ENCODE measurements at regions not wholly inside any gene's neighbourhood (a gene's known extent, or its start where the extent isn't known, plus 50 kb on each side); places are given as distances from the start of the nearest gene placed in this dataset.
A peak's percentile ranks its signal among the peaks of the same experiment; 100 is the strongest.
"Not testable (repeated sequence)": the region's sequence is repeated elsewhere in the genome, so short reads cannot be mapped to it uniquely, and the experiment has no call there.

DNA sequence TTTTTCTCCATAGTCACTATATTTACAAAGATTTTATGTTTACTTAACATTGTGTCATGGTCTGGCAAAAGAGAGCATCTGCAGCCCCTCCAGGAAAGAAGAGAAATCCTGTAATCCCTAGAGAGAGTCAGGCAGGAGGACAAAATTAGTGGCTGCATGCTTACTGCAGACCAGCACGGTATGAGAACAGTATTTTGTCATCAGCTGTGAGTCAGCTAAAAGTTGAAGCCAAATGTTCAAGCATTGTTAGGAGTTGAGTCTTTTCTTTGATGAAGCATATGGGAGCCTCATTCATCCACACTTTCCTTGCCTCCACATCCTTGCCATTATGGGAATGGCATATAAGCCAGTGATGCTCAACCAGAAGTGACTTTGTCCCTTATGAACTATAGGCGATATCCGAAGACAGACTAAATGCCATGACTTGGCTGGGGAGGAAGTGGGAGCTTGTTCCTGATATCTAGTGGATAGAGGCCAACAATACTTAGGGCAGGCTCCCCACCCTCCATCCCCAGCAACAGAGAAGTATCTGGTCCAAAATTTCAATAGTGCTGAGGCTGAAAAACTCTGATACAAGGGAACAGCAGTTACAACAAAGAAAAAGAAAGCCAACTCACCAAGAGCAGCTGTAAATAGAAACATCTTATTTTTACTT, 112.0 kb upstream of the OR5AK2 start:
- DNase-seq: no peak

DNA sequence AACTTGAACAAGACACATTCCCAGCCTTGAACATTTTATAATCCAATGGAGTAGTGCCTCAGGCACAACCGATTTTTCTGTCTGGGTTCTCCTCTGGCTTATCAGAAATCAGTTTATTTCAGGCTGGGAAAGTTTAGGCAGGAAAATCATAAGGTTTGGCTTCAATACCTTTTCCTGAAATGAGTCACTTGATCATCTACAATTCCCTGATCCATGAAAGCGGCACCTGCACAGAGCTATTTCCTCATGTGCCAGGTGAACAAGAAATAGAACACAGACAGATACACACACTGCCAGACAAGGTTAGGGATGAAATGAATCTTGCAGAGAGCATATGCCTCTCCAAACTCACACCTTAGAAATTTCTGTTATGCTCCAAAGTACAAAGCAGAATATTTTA, 106.7 kb upstream of the OR9G4 start:
- DNase-seq: no peak

DNA sequence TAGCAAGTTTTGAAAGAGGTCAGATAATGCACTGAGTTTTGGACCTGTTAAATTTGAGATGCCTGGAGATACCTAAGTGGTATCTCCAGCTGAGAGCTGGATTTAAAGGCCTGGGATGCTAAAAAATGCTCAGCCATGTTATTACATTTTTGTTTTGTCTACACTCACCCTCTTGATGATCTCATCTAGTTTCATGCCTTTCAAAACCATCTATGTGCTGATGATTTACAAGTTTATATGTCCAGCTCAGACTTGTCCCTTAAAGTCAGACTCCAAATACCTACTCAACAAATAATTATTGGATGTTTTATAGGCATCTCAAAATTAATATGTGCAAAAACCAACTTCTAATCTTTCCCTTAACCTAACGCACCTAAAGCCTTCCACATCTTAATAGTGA, 103.6 kb upstream of the OR9G4 start:
- DNase-seq: no peak

DNA sequence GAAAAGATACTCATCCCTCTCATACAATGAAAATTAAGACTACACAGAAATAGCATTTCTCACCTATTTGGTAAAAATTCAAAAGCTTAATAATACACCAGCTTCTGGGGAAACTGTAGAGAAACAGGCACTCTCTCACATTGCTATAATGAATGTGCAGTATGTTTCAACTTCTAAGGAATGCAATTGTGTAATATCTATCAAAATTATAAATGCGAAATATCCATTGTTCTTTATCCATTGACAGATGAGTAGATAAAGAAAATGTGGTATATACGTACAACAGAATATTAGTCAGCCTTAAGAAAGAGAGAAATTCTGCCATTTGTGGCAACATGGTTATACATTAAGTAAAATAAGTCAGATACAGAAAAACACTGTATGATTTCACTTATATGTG, 101.4 kb upstream of the OR9G4 start:
- DNase-seq: no peak

DNA sequence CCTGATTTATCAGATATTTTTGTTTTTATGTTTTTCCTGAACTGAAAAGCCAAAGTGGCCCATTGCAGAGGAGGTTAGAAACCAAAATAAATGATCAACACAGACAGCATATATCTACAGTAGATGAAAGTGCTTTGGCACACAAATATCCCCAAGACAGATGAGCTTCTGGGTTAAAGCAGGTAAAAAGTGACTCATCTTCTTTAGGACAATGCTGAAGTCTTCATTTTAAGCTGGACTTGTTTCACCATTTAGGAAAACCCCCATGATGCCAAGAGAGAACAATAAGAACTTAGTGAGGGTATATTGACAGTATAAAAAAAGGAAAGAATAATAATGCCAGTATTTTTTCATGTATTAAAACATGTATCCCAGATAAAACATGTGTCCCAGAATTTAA, 100.8 kb upstream of the OR9G4 start:
- DNase-seq: no peak

DNA sequence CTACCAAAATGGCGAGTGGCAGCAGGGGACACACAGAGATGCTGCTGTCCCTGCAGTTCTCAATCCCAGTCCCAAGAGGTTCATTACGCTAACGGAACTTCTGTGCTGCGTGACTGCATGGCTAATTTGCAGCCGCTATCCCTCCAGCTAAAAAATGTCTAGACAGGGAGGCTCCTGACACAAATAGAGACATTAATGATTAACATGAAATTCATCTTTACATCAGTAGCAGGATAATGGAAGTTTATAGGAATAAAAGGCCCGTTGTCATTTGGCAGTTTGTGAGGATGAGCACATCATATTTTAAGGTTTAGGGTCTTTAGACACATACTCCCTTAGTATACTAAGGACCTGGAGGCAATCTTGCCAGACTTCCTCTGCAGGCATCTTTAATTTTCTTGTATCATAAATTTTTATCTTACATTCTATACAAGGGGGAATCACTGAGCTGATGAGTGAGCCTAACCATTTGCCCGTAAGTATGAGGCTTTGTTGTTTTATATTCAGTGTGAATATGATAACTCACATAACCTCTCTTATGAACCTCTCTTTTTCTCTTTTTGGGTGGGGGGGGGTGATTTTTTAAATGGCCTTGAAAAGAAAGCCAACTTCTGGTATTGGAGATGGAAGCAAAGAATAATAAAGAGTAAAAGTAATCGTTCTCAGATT, 99.8 kb upstream of the OR9G4 start:
- no peak for DNase-seq

DNA sequence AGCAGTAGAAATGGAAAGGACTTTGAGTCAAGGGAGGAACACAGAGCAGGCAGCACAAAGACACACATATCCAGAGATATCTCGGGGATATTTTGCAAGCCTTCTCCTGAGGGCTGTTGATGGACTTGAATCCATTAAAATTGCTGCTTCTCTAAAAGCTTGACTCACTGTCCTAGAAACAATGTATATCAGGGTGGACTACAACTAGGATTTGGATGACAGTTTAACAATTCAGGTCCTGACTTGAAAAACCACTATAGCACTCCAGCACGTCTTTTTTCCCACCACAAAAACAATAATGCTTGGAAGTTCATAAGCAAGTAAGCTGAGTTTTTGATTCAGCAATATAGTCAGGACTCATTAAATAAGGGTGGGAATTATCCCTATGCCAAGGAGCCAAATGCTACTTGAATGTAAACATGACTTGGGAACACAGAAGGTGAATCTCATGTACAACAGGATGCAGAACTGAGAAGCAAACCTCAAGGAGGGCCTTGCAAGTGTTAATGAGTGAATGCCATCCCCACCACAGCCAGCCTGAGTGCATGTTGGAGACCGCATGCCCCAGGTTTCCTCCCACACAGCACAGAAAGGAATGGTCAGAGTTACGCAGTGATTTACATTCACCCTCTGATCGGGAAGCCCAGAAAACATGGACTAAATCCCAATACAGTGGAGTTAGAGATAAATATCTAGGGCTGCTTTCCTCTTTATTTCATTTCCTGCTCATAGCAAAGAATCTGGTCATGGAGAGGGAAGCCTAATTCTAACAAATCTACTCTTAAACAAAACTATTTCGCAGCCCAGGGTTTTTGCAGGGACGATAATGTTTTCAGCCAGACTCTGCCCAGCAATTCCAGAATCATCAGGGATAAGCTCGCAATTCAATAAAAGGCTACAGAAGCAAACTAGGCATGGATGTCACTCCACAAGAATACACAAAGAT, 98.4 kb upstream of the OR9G4 start:
- no peak for DNase-seq

DNA sequence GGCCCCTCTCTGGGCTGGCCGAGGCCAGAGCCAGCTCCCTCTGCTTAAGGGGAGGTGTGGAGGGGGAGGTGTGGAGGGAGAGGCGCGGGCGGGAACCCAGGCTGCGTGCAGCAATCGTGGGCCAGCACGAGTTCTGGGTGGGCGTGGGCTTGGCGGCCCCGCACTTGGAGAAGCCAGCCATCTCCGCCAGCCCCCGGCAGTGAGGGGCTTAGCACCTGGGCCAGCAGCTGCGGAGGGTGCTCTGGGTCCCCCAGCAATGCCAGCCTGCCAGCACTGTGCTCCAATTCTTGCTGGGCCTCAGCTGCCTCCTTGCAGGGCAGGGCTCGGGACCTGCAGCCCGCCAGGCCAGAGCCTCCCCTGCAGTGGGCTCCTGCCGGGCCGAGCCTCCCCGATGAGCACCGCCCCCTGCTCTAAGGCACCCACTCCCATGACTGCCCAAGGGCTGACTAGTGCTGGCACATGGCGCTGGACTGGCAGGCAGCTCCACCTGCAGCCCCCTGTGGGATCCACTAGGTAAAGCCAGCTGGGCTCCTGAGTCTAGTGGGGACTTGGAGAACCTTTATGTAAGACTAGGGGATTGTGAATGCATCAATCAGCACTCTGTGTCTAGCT, 96.7 kb upstream of the OR9G4 start:
- DNase-seq: no peak

DNA sequence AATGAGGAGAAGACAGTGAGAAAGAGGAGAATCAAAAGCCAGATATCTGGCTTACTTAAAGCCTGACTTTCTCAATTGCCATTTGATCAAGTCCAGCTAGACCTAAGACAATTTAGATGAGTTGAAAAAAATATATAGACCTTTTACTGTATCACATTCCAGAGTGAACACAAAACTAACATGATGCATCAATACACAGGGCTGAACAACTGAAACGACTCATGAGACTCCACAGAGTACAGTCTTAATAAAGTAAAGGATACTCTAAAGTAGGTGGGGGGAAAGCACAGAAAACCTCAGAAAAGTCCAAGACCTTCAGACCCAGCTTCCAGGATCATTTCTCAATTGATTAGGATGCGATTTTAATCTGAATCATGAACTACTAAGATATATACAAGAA, 95.3 kb upstream of the OR9G4 start:
- no peak for DNase-seq

DNA sequence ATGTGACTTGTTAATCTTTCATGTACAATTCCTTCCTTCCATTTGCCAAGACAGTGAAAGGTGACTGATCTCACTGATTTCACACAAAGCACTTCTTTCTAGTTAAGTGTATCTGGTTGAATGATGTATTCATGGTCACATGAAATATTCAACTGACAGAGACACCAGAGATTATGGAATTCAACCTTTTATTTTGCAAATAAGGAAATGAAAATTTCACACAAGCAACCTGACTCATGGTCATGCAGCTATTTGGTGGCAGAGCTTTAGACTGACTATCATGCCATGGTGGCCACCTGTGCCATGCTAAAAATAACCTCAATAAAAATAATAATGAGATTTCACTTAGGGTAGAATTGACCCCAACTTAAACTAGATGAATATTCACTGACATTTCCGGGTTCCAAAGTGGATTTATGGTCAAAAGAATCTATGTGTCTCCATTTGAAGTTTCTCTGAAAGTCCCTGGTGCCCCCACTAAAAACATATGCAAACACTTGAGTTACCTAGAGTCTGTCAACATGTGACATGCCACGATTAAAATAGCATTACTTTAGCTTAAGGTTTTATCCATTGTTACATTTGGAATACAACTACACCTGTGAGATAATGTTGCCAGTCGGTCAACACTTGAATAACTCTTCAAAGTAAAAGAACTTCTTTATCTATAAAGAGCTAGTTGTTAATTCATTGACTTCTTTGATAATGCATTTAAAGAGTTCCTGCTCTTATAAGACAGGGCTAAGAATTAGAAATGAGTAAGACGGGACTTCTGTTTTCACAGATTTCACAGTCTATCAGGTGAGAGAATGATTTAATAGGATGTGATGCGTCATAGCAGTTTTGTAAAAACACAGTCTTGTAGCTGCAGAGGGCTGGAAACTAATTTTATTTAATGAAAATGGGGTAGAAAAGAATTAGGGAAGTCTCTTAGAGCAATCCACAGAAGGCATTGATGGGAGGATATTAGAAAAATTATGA, 94.6 kb upstream of the OR9G4 start:
- DNase-seq: no peak

DNA sequence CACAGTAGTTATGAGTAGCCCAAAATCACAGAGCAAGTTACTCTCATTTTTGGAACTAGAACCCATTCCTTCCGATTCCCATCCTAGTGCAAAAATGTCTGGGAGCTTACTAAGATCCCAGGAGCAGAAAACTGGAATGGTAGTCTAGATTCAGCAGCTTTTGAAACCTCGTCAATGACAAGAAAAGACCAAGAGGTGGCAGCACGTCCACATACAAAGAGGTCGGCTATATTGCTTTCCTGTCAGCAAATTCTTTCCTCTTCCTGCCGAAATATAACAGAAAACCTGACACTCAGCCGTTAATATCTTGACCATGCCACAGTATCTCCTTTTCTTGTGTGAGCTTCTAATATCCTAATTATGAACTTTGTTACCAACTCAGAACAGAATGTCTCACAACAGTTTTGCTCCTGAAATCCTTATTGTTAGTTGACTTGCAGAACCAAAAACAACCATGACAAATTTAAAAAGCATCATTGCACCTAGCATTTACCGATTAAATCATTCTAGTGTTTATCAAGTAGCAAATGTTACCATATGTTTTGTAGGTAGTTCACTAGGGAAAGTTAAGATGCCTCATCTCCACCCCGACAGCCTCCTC, 92.8 kb upstream of the OR9G4 start:
- peak in 1 of 5 experiments; percentile 34 for DNase-seq

DNA sequence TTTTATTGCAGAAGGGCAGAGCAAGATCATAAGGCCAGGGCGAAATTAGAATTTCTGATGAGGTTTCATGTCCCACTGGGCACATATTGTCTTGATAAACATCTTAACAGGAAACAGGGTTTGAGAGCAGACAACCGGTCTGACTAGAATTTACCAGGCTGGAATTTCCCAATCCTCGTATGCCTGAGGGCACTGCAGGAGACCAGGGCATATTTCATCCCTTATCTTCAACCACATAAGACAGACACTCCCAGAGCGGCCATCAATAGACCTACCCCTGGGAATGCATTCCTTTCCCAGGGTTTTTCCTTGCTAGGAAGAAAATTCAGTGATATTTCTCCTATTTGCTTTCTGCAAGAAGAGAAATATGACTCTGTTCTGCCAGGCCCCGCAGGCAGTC, 78.9 kb upstream of the OR9G4 start:
- DNase-seq: not testable (repeated sequence)

DNA sequence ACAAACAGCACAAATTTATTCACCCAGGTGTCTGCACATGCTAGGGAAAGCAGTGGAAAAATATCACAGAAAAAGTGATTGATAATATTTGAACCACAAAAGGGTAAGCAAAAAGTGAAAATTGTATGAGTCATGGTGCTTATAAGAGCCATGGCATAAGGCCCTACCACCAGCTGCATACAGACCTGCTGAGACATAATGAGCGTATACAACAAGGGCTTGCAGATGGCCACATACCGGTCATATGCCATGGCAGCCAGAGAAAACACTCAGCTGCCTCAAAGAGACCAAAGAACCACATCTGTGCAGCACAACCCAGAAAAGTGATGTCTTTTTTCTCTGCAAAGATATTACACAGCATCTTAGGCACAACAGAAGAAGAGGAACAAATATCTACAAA, 71.4 kb upstream of the OR9G4 start:
- DNase-seq: no peak

DNA sequence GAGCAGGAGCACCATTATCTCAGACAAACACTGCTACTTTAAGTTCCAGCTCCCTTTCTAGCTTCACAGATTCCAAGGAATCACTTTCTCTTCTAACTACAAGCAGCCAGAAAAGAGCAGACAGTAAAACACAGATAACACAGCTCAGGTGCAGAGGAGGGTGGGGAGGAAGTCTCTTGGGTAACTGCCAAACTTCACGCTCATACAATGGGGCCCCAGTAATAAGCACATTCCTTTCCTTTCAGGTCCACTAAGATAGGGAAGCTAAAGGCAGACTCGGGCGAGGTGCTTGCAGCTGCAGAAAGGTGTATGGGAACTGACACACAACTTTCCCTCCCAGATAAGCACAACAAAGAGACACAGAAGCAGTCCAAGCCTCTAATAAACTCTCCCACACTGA, 69.2 kb upstream of the OR9G4 start:
- no peak for DNase-seq

DNA sequence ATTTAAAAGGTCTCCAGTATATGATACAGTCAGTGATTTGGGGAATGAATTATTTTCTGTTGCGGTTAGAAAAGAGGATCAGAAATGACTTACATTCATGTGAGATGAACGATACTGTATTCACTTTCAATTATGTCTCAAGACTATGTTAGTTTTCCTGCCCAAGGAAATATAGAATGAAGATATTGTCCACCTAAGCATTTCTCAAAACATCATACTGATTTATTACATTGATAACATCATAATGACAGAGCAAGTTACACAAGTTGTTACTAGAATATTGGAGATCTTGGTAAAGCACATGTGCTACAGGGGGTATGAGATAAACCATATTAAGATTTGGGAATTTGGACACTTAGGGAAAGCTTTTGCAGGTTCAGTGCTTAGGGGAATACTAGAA, 67.8 kb upstream of the OR9G4 start:
- DNase-seq: no peak

DNA sequence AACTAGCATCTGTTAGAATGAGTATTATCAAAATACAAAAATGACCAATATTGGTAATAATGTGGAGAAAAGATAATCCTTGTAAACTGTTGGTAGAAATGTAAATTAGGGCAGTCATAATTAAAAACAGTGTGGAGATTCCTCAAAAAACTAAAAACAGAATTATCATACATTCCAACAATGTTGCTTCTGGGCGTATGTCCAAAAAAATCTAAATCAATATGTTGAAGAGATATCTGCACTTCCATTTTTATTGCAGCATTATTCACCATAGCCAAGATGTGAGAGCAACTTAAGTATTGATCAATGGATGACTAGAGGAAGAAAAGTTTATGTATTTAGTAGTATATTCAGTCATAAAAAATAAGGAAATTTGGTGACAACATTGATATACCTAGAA, 59.8 kb upstream of the OR9G4 start:
- no peak for DNase-seq

DNA sequence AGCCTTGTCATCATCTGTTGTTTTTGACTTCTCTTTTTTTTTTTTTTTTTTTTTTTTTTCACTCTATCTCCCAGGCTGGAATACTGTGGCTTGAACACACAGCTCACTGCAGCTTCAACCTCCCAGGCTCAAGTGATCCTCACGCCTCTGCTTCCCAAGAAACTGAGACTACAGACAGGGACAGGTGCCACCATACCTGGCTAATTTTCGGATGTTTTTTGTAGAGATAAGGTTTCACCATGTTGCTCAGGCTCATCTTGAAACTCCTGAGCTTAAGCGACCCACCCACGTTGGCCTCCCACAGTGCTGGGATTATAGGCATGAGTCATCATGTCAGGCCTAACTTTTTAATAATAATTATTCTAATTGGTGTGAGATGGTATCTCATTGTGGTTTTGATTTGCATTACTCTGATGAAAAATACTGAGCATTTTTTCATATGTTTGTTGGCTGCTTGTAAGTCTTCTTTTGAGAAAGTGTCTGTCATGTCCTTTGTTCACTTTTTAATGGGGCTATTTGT, 51.3 kb upstream of the OR9G4 start:
- DNase-seq: no peak
